Vagina (tissue), 2 donors: ENCODE measurements at regions not wholly inside any gene's neighbourhood (a gene's known extent, or its start where the extent isn't known, plus 50 kb on each side); places are given as distances from the start of the nearest gene placed in this dataset.

Experiments
- DNase-seq, 2 donors: peaks; one replicate each; pipeline ENCODE4 v3.0.0-alpha.2; 2017; ENCODE audit errors: extremely low spot score in 2 of 2
- H3K27ac ChIP-seq: fragments of 200-600 bp; sonication (generic); one replicate; pipeline ENCODE4 v1.5.1; 2019
- H3K27me3 ChIP-seq: fragments of 200-600 bp; sonication (generic); one replicate; pipeline ENCODE4 v1.5.1; 2019
- H3K36me3 ChIP-seq, 2 donors: fragments of 200-600 bp; sonication (generic); one replicate each; pipeline ENCODE4 v1.5.1; 2017 to 2019
- H3K4me1 ChIP-seq: fragments of 200-600 bp; sonication (generic); one replicate; pipeline ENCODE4 v1.5.1; 2019
- H3K4me3 ChIP-seq, 2 donors: fragments of 200-600 bp; sonication (generic); 1 replicate in 1 of 2; 2 replicates in 1 of 2; pipeline ENCODE4 v1.5.1; 2016 to 2019
- H3K9me3 ChIP-seq: fragments of 200-600 bp; sonication (generic); one replicate; pipeline ENCODE4 v1.5.1; 2019
- POLR2A ChIP-seq, 2 donors: fragments of 450-650 bp; IDR thresholded peaks; one replicate each; pipeline ENCODE4 v1.6.1; 2017; ENCODE audit warnings: antibody characterized with exemption in 2 of 2, mild to moderate bottlenecking in 2 of 2, moderate library complexity in 2 of 2
- POLR2AphosphoS5 ChIP-seq, 2 donors: sonication (generic); formaldehyde crosslinking; IDR thresholded peaks; one replicate each; pipeline ENCODE4 v1.9.0; 2017; ENCODE audit warnings: antibody characterized with exemption in 2 of 2, mild to moderate bottlenecking in 2 of 2, low read depth in 1 of 2; ENCODE audit not compliant: insufficient read depth in 1 of 2
- intact Hi-C: fragments of 100-400 bp; cut with DNase I; formaldehyde crosslinking; loops from one replicate; pipeline ENCODE4 v1.15.1; 2023
- TF ChIP-seq, protein P1 (sequence below), 3 experiments: fragments of 450-650 bp in 2 of 3; fragments of 200-600 bp in 1 of 3; sonication (generic) in 1 of 3; IDR thresholded peaks; one replicate each; pipeline ENCODE4 v1.5.1; 2017 to 2019; ENCODE audit warnings: antibody characterized with exemption in 3 of 3, mild to moderate bottlenecking in 2 of 3, moderate library complexity in 2 of 3

DNA sequence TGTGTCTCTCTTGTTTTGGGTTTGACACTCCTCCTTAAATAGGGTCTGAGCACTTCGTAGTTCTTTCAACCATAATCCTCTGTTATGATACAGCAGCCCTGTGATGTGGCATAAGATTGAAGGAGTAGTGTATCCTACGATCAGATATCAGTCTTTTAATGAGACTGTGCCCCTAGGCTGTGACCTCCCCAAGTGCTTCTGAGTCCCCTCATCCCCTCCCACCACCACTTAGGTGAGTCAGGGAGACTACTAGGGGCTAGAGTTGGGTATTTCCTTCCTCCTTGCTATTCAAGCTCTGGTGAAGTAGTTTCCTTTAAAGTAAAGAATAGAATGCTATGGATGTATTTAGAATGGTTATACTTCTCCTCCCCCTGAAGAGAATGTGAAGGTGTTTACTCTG is 637.2 kb upstream of the GRAMD2B start:
- Histone ChIP-seq H3K4me3 (no peak overlapping the region), H3K9me3 (no peaks in the 10 kb centered on the region), H3K36me3 (no peaks in the 10 kb centered on the region), H3K4me1 (no peaks in the 10 kb centered on the region), H3K27ac (no peak overlapping the region), H3K27me3 (no peaks in the 10 kb centered on the region)
- intact Hi-C loops = no loop called here
- TF ChIP-seq, protein P1, sequence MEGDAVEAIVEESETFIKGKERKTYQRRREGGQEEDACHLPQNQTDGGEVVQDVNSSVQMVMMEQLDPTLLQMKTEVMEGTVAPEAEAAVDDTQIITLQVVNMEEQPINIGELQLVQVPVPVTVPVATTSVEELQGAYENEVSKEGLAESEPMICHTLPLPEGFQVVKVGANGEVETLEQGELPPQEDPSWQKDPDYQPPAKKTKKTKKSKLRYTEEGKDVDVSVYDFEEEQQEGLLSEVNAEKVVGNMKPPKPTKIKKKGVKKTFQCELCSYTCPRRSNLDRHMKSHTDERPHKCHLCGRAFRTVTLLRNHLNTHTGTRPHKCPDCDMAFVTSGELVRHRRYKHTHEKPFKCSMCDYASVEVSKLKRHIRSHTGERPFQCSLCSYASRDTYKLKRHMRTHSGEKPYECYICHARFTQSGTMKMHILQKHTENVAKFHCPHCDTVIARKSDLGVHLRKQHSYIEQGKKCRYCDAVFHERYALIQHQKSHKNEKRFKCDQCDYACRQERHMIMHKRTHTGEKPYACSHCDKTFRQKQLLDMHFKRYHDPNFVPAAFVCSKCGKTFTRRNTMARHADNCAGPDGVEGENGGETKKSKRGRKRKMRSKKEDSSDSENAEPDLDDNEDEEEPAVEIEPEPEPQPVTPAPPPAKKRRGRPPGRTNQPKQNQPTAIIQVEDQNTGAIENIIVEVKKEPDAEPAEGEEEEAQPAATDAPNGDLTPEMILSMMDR (IDR thresholded peaks at IDR 0.05) = no peak
- TF ChIP-seq POLR2AphosphoS5 (IDR thresholded peaks at IDR 0.05; ENCODE audit: insufficient read depth in 1 of 2, low read depth in 1 of 2) = no peak
- TF ChIP-seq POLR2A (IDR thresholded peaks at IDR 0.05) = no peak
- DNase-seq = no peak

DNA sequence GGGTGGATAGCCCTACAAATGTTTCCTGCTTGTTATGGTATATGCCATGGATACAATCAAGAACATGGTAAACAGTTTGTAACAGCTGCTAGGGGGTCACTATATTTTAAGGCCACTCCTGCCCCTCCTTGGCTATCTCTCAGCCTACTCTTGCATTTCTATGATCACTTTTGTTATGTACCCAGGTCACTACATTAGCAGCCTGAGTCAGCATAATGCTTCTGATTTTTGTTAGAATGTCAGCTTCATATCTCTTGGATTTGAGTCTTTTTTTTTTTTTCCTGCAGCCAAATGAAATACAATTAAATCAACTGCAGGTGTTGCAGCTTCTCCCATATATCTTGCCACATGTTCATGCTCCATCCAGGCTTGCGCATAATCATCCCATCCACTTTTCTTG is 629.7 kb upstream of the GRAMD2B start:
- no peaks in the 10 kb centered on the region for H3K9me3 ChIP-seq
- no peak overlapping the region for H3K4me3 ChIP-seq
- no peaks in the 10 kb centered on the region for H3K36me3 ChIP-seq
- no peaks in the 10 kb centered on the region for H3K27me3 ChIP-seq
- TF ChIP-seq POLR2AphosphoS5 (IDR thresholded peaks at IDR 0.05; ENCODE audit: insufficient read depth in 1 of 2, low read depth in 1 of 2) (no peak), POLR2A (IDR thresholded peaks at IDR 0.05) (no peak)
- TF ChIP-seq, protein P1 (IDR thresholded peaks at IDR 0.05) = no peak
- intact Hi-C loops = no loop called here
- no peaks in the 10 kb centered on the region for H3K4me1 ChIP-seq
- H3K27ac ChIP-seq = no peak overlapping the region
- no peak for DNase-seq

DNA sequence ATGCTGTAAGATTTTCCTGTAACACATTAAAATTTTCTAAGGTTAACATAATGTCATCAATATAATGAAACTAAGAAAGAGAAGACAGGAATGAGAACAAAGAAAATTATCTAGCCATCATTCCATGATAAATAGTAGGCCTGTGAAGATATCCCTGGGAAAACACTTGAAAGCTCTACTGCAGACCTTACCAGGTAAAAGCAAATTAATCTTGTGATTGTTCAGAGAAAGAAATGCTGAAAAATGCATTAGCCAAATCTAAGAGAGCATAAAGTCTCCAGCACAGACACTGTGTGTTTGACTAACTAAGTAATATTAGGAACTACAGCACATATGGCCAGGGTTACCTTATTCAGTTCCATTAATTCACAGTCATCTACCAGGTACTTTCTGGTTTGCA is 628.3 kb upstream of the GRAMD2B start:
- Histone ChIP-seq H3K27ac (no peak overlapping the region), H3K4me1 (no peaks in the 10 kb centered on the region), H3K36me3 (no peaks in the 10 kb centered on the region), H3K4me3 (no peak overlapping the region), H3K9me3 (no peaks in the 10 kb centered on the region), H3K27me3 (no peaks in the 10 kb centered on the region)
- TF ChIP-seq, protein P1 (IDR thresholded peaks at IDR 0.05) = no peak
- TF ChIP-seq POLR2AphosphoS5 (IDR thresholded peaks at IDR 0.05; ENCODE audit: insufficient read depth in 1 of 2, low read depth in 1 of 2) (no peak), POLR2A (IDR thresholded peaks at IDR 0.05) (no peak)
- no peak for DNase-seq
- intact Hi-C loops = no loop called here

DNA sequence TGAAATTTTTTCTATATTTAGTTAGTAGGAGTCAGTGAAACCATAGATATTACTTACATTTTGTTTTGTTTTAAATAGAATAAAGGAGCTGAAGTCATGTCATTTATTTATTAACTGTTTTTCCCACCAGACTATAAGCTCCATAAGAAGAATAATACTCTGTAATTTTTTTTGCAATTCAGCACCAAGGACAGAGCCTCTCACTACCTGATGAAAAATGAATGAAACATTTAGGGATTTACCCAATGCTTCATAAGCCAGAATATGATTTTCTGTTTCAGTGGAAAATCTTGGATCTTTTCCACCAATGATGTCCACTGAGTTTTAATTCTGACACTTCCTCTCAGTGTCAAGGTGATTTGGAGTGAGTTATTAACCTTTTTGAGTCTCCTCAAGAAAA is 624.9 kb upstream of the GRAMD2B start:
- Histone ChIP-seq H3K4me3 (no peak overlapping the region), H3K36me3 (no peaks in the 10 kb centered on the region), H3K9me3 (no peaks in the 10 kb centered on the region), H3K4me1 (no peaks in the 10 kb centered on the region), H3K27me3 (no peaks in the 10 kb centered on the region), H3K27ac (no peak overlapping the region)
- intact Hi-C loops = no loop called here
- no peak for DNase-seq
- TF ChIP-seq, protein P1 (IDR thresholded peaks at IDR 0.05) = no peak
- no peak for TF ChIP-seq POLR2AphosphoS5 (IDR thresholded peaks at IDR 0.05; ENCODE audit: insufficient read depth in 1 of 2, low read depth in 1 of 2)
- TF ChIP-seq POLR2A (IDR thresholded peaks at IDR 0.05) = no peak

DNA sequence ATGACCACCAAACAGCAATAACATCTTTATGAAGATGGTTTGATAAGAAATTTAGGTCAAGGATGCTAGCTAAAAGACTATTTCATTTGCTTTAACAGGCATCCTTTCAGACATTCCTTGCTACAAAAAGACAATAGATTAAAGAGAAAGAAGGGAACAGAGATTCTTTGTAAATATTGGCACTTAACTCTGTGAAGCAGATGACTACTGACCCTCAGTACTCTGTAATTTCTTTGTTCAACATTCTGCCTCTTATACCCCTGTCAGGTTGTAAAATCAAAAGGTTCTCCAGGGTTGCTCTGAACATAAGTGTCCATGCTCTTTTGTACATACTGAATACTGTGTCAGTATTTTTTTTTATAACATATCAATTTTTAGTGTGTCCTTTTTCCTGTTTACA is 610.6 kb upstream of the GRAMD2B start:
- DNase-seq = no peak
- intact Hi-C loops = no loop called here
- Histone ChIP-seq H3K4me3 (no peak overlapping the region), H3K27me3 (no peaks in the 10 kb centered on the region), H3K4me1 (no peaks in the 10 kb centered on the region), H3K27ac (no peak overlapping the region), H3K9me3 (no peaks in the 10 kb centered on the region), H3K36me3 (no peaks in the 10 kb centered on the region)
- TF ChIP-seq POLR2AphosphoS5 (IDR thresholded peaks at IDR 0.05; ENCODE audit: insufficient read depth in 1 of 2, low read depth in 1 of 2) = no peak
- no peak for TF ChIP-seq POLR2A (IDR thresholded peaks at IDR 0.05)
- TF ChIP-seq, protein P1 (IDR thresholded peaks at IDR 0.05) = no peak
